ENCODE measurements at regions not wholly inside any gene's neighbourhood (a gene's known extent, or its start where the extent isn't known, plus 50 kb on each side); places are given as distances from the start of the nearest gene placed in this dataset.

DNA sequence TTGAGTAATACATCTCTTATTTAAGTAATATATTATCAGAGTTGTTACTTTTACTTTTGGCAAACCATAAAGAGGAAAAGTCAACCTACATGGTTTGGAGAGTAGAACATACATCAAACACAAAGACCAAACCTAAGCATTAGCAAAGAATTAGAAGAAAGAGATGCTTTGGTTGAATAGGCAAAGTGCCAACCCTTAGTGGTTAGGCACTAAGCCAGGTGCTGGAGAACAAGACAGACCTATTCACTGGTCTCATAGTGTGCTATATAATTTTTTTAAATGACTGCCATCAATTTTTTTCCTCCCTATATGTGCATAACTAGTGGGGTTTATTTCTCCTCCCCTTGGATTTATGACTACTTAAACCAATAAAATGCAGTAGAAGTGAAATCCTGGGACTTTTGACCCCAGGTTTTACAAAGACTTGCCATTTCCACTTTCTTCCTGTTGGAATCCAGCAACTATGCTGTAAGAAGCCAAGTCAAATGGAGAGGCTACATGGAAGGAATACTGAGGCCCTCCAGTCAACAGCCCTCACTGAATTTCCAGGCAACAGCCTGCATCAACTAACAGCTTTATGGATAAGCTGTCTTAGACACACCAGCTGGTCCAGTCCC, 69.8 kb upstream of the HAO2 start:
- CTCF ChIA-PET: no interaction called here
- Histone ChIP-seq H2AFZ (ENCODE audit: low read depth, low read length, poor library complexity, severe bottlenecking) (no peak overlapping the region), H3K9ac (ENCODE audit: low read length) (no peak overlapping the region), H3K4me2 (ENCODE audit: low read length) (no peak overlapping the region), H3K27ac (ENCODE audit: low read depth, low read length) (no peak overlapping the region), H3K4me3 (replicated peaks in 1 of 2; ENCODE audit: low read depth in 1 of 2, low read length in 2 of 2) (no peak overlapping the region), H3K79me2 (ENCODE audit: insufficient read depth, low read length) (no peaks in the 10 kb centered on the region), H3K36me3 (ENCODE audit: control insufficient read depth in 1 of 2, insufficient read depth in 2 of 2, low read length in 2 of 2) (no peaks in the 10 kb centered on the region), H3K4me1 (ENCODE audit: control insufficient read depth in 1 of 2, insufficient read depth in 2 of 2, low read length in 2 of 2) (peaks cover 0 to 9% of the 10 kb centered on the region in 2 experiments; a peak in 1 of 4 replicates), H4K20me1 (ENCODE audit: insufficient read depth) (no peaks in the 10 kb centered on the region), H3K9me3 (ENCODE audit: control insufficient read depth in 1 of 2, insufficient read depth in 1 of 2, low read depth in 1 of 2, low read length in 2 of 2) (no peaks in the 10 kb centered on the region), H3K27me3 (ENCODE audit: insufficient read depth, low read length) (peaks cover 53% of the 10 kb centered on the region), H3K9me2 (ENCODE audit: insufficient read depth) (no peaks in the 10 kb centered on the region)
- no peak for TF ChIP-seq SP1 (IDR thresholded peaks at IDR 0.05; ENCODE audit: low read depth)
- no peak for TF ChIP-seq ZNF274 (IDR thresholded peaks at IDR 0.05; ENCODE audit: low read depth, low read length)
- TF ChIP-seq, protein P1, sequence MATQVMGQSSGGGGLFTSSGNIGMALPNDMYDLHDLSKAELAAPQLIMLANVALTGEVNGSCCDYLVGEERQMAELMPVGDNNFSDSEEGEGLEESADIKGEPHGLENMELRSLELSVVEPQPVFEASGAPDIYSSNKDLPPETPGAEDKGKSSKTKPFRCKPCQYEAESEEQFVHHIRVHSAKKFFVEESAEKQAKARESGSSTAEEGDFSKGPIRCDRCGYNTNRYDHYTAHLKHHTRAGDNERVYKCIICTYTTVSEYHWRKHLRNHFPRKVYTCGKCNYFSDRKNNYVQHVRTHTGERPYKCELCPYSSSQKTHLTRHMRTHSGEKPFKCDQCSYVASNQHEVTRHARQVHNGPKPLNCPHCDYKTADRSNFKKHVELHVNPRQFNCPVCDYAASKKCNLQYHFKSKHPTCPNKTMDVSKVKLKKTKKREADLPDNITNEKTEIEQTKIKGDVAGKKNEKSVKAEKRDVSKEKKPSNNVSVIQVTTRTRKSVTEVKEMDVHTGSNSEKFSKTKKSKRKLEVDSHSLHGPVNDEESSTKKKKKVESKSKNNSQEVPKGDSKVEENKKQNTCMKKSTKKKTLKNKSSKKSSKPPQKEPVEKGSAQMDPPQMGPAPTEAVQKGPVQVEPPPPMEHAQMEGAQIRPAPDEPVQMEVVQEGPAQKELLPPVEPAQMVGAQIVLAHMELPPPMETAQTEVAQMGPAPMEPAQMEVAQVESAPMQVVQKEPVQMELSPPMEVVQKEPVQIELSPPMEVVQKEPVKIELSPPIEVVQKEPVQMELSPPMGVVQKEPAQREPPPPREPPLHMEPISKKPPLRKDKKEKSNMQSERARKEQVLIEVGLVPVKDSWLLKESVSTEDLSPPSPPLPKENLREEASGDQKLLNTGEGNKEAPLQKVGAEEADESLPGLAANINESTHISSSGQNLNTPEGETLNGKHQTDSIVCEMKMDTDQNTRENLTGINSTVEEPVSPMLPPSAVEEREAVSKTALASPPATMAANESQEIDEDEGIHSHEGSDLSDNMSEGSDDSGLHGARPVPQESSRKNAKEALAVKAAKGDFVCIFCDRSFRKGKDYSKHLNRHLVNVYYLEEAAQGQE (IDR thresholded peaks at IDR 0.05; ENCODE audit: low read depth): no peak
- no peak for TF ChIP-seq EZH2 (IDR thresholded peaks at IDR 0.05)
- TF ChIP-seq SRF (IDR thresholded peaks at IDR 0.05; ENCODE audit: low read depth): no peak
- no peak for TF ChIP-seq RAD21 (IDR thresholded peaks at IDR 0.05; ENCODE audit: low read depth)
- TF ChIP-seq TCF7L2 (IDR thresholded peaks at IDR 0.05; ENCODE audit: borderline replicate concordance, extremely low read depth, insufficient read depth, insufficient read length): no peak
- TF ChIP-seq POLR2AphosphoS5 (IDR thresholded peaks at IDR 0.05; ENCODE audit: low read depth, low read length): no peak
- TF ChIP-seq YY1 (IDR thresholded peaks at IDR 0.05; ENCODE audit: extremely low read depth, insufficient replicate concordance, low read depth, low read length): no peak
- TF ChIP-seq, protein P2, sequence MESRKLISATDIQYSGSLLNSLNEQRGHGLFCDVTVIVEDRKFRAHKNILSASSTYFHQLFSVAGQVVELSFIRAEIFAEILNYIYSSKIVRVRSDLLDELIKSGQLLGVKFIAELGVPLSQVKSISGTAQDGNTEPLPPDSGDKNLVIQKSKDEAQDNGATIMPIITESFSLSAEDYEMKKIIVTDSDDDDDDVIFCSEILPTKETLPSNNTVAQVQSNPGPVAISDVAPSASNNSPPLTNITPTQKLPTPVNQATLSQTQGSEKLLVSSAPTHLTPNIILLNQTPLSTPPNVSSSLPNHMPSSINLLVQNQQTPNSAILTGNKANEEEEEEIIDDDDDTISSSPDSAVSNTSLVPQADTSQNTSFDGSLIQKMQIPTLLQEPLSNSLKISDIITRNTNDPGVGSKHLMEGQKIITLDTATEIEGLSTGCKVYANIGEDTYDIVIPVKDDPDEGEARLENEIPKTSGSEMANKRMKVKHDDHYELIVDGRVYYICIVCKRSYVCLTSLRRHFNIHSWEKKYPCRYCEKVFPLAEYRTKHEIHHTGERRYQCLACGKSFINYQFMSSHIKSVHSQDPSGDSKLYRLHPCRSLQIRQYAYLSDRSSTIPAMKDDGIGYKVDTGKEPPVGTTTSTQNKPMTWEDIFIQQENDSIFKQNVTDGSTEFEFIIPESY (IDR thresholded peaks at IDR 0.05; ENCODE audit: extremely low read depth, insufficient replicate concordance, low read length): no peak
- BruUV-seq (replicated peaks): no TSS peak
- POLR2A ChIA-PET: no interaction called here
- DNase-seq (ENCODE audit: low read depth, low spot score) (no peak), ATAC-seq (no peak)
- intact Hi-C loops (cut with micrococcal nuclease): no loop called here
- RAD21 ChIA-PET (ENCODE audit: low non-redundant PET in 1 of 2, low total read pairs in 2 of 2, uncharacterized antibody in 2 of 2, unreplicated experiment in 2 of 2): no interaction called here

All from HCT116 (cell line).